ENCODE measurements at regions not wholly inside any gene's neighbourhood (a gene's known extent, or its start where the extent isn't known, plus 50 kb on each side); places are given as distances from the start of the nearest gene placed in this dataset.

DNA sequence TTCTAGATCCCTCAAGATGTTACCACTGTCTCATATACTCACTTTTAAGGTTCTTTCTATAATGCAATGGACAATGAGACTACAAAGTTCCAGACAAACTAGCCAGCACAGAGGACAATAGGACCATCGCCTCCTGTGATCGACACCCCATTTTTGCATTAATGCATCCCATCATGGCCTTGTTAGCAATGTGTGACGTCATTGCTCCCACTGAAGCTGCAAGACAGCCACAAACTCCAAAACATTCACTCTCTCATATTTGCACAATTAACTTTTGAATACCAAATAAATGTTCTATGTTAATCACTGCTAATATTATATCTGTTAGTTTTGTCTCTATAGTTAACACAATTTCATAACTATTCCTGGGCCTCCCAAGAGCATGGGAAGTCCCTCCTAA is 88.8 kb upstream of the TMEM72 start:
- no peak for DNase-seq (ENCODE audit: low spot score)

DNA sequence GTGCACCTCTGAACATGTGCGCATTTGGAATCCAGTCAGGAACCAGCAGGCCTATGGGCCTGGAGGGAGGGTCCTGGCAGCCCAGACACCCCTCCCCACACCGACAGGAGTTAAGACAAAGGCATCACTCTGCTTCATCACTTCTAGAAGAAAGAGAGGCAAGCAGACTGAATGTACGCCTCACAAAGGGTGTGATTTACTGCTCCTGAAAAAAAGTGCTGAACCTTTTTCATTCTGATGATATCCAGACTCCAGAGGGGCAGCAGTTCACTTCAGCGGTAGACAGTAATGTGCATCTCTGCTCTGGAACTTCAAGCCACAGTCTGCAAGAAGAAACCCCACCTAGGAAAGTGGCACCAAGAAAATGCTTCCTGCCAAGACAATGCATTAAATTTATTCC is 88.2 kb upstream of the TMEM72 start:
- DNase-seq (ENCODE audit: low spot score), result no peak

DNA sequence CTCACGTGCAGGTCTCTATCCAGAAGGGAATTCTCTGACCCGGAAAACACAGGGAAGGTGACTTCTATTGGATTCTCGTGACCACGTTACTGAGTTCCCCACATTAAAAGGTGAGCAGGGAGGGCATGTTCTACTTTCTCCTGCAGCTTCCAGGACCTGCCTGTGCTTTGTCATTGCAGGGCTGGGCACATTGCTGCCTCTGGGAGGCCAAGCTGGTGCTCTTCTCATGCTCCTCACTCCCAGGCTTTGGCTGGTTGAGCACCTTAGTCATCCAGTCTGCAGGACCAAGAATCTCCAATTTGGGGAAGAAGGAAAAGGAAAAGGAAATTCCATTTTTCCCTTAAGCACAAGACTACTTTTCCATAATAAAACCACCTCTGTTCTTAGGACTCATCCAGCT is 86.5 kb upstream of the TMEM72 start:
- no peak for DNase-seq (ENCODE audit: low spot score)

DNA sequence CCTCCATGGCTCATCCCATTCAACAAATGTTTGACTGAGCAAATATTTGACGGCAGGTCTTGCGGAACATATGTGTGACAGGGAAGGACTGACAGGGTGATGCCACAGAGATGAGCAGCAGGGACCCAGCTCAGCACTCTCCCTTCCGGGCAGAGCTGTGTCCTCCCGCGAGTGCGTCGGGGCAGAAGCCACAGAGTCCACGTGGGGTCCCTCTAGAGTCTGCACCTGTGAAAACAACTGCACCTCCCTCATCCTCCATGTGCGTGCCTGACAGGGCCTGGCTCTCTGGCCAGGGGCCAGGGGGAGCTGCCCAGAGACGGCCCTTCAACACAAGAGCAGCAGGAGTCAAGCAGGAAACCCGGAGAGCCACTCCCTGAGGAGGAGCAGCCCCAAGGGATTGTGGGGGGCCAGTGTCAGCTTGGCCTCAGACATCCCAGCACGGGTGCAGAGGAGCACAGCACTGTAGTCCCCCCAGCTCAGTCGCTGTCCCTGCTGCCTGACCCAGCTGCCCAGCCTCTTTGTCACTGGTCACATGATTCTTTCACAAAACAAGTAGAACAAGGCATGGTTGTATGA is 83.6 kb upstream of the TMEM72 start:
- DNase-seq (ENCODE audit: low spot score), result no peak

DNA sequence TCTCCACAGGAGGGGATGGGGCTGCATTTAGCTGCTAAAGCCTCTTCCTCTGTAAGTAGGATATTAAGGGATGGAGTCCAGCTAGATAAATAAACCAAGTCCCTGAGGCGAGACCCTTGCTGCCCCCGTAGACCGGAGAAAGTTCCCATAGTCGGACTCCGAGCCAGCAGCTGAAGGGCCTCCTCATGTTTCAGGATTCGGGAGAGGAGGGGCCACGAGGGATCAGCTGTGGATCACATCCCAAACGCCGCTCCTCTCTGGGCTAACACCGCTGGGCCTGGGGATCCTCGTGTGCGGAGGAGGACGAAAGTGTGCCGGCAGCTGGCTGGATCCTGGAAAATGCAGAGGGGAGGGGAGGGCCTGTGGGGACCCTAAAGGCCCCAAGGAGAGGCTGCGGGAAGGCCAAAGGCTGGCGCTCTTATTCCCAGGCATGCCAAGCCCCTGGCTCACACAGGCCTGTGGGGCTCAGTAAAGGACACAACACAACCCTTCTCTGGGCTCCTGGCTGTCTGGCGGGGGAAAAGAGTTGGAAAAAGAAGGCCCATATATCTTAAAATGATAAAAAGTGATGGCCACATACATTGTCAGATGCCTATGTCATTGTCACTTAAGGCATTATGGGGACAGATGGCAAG is 82.5 kb upstream of the TMEM72 start:
- DNase-seq (ENCODE audit: low spot score), result no peak

DNA sequence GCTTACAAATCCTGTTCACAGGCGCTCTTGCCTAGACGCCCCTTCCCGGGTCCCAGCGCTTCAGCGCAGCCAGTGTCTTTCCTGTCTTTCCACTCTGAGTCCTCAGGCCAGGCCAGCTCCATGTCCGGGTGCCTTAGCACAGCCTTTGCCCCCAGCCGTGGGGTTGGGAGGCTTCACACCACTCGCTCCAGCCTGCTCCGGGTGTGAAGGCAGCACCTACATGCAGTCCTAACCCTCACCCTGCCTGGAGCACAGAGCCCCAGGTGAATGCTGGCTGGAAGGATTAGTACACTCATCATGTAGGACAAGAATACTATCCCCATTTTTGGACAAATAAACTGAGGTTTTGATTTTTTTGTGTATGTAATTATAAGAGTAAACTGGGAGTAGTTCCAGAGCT is 81.7 kb upstream of the TMEM72 start:
- no peak for DNase-seq (ENCODE audit: low spot score)

DNA sequence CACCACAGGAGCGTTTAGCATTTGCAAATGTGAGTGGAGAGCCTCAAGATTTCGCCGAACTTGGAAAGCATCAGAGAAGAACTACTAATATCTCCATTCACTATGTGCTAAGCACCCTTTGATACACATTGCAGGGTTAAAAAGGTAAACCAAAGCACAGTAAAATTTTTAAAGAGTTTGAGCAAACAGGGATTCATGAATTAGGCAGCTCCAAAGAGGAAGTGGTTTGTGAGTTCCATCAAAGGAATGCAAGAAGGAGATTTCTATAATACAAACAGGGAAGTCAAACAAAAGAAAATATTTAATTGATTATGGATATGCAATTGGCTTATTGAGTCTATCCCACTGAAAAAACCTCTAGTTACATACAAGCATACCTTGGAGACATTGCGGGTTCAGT is 81.1 kb upstream of the TMEM72 start:
- DNase-seq (ENCODE audit: low spot score), result no peak

DNA sequence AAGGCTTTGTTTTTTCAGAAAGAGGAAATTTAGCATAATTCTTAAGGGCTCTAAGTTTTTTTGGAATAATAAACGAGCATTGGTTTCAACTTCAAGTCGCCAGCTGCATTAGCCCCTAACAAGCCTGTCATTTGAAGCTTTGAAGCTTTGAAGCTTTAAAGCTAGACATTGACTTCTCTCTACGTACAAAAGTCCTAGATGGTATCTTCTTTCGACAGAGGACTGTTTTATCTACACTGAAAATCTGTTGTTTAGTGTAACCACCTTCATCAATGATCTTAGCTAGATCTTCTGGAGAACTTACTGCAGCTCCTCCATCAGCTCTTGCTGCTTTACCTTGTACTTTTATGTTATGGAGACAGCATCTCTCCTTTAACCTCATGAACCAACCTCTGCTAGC is 79.6 kb upstream of the TMEM72 start:
- DNase-seq (ENCODE audit: low spot score), result no peak

DNA sequence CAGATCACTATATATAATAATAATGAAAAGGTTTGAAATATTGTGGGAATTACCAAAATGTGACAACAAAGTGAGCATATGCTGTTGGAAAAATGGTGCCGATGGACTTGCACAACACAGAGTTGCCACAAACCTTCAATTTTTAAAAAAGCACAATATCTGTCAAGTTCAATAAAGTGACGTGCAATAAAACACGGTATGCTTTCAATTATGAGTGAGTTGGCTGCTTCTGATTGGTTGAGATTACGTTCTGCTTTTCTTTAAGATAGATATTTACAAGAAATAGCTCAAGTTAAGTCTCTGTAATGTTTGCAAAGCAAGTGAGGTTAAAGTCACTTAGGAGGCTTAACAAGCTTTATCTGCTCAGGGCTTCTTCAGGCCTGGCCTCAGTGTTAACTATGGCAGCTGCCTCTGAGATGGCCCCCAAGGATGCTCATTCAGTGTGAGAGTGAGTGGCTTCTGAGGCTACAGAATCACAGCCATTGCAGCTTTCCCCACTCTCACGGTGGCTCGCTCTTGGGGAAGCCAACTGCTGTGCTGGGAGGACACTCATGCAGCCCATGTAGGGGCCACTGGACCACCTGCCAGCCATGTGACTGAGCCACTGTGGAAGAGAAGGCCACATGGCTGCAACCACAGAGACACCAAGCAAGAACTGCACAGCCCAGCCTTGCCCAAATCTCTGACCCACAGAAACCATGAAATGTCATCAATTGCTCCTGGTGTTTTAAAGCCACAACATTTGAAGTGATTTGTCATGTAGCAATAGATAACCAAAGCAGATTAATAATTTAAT is 78.3 kb upstream of the TMEM72 start:
- DNase-seq (ENCODE audit: low spot score), result no peak

DNA sequence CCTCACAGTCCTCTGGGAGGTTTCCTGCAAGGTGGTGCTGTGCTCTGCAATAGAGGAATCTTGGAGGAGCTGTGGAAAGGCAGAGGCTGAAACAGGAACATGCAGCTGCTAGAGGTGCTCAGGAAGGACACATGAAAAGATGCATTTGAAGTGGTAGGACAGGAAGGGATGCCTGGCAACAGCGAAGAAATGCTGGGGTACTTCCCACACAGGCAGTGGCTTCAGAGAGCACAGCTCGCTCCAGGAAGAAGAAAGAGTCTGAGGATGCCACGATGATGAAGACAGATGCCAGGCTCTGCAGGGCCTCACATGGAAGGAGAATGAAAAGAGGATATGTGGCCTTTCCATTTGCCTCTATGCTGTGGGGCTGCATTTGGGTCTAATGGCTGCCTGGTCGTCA is 77.0 kb upstream of the TMEM72 start:
- DNase-seq (ENCODE audit: low spot score), result no peak

DNA sequence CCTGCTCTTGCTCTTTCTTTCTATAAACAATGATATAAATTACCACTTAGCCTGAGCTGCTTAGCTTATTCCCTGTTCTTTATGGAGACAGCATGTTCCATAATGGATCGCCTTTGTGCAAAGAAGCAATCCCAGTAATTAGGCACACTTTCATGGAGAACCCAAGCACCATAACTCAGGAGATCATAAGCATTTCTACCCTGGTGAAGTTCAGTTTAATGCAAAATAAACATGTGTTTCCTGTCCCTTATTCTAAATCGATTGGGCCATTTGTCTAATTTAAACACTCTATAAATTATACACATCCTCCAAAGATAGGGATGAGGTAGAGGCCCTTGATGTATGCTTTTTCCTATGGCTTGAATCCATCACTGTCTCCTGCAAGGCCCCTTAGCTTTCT is 75.8 kb upstream of the TMEM72 start:
- no peak for DNase-seq (ENCODE audit: low spot score)

DNA sequence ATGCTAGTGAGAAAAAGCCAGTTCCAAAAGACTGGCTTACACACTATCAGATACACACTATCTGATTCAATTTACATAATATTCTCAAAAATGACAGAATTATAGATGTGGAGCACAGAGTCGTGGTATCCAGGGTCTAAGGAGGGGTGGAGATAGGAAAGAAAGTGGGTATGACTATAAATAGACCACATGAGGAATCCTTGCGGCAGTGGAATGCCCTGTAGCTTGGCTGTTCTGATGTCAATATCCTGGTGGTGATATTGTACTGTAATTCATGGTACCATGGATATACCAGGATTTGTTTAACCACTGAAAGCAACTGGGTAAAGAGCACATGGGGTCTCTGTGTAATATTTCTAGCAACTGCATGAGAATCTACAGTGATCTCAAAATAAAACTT is 67.7 kb upstream of the TMEM72 start:
- DNase-seq (ENCODE audit: low spot score), result no peak

DNA sequence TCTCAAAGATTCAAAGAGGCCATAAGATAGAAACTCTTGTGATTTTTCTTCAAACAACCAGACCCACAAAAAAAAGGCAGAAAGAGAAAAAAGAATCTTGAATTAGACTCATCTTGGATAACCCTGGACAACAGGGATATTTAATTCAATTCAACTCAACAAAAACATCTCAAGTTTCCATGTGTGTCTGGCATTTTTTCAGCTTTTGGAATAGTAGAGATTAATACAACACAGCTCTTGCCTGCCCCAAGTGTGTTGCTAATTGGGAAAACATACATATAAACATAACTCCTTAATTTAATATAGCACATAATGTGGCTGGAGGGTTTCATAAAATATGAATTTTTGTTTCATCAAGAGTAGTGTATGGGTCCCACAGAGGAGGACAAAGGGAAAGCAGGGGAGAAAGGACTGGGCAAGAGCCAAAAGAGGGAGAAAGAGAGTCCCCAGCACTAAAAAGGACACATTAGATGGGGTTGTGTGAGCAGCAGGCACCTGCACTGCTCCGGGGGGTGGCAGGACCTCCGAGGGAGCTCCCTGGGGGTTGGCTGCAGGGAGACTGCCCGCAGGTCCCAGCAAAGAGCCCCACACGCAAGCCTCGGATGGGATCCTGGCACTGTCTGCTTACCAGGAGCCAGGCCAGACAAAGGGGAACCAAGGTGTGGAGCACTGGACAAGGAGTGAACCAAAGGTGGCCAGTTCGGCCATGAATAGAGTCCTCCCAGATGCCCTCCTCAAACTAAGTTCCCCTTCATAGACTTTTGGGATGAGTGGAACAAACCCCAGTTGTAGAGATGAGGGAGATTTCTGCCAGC is 65.6 kb upstream of the TMEM72 start:
- no peak for DNase-seq (ENCODE audit: low spot score)

DNA sequence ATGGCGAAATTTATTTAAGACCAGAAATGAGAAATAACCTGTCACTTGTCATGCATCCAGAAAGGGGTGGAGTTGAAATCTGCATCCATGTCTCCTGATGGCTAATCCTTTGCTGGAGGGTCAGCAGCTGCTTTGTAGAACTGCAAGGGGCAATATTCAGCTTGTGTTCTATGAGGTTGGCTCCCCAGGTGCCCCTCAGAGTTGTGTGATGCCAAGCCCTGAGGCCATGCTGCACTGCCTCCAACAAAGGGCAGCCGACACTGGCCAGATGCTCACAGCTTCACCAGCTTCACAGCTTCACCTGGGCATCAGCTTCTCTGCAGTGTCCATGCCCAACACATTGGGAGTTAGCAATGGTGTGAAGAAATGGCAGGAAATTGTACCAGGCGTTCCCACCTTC is 64.0 kb upstream of the TMEM72 start:
- no peak for DNase-seq (ENCODE audit: low spot score)

DNA sequence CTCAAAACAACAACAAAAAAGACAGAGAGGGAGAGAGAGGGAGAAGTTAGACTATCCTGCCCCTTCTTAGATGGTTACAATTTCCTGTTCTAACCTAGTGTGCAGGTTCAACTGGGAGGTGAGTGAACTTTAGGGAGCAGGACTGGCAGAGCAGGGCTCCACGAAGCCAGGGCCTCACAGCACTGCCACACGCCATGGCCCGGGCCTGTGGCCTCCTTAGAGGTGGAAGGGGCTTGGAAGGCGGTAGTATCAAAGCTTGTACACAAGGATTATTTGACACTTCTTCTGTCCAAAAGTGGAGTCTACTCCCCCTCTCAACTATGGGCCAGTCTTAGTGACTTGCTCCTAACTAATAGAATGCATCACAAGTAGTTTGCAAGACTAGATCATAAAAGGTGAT is 62.9 kb upstream of the TMEM72 start:
- no peak for DNase-seq (ENCODE audit: low spot score)

DNA sequence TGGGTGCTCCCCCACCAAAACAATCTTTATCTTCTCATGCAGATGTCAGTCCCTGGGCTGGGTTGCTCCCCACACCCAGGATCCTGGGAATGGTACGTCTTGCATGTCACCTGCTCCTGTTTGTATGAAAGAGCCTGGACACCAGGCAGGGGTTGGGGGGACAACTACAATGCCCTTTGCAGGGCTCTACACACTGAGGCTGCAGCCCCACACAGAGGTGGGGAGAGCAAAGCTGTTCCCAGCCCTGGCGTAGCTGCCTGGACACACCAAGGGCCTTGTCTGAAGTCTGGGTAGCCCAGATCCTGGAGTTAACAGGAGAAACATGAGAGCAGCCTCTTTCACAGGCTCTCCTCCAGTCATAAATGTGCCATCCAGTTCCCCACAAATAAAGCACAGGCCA is 61.2 kb upstream of the TMEM72 start:
- DNase-seq (ENCODE audit: low spot score), result no peak

DNA sequence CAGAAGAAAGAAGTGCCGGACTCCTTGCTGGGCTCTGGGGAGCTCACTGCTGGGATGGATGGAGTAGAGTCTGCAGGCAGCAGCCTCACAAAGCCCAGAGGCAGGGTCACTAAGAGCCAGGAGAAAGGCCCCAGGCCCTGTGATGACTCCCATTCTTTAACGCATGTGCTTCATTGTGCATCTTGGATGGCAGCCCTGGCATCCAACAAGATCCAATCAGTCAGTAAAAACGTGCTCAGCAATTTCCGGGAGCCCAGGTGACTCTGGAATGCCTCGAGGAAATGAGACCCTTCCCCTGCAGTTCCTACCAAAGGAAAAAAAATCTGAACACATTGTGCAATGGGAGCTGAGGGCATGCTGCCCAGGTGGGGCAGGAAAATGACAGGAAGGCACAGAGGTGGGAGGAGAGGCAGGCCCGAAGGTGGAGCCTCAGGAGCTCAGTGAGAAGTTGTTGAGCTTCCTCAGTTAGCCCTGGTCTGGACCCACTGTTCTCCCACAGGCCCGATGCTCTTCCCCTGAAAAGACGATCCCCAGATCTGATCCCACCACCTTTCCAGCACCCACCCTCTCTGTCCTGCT is 60.7 kb upstream of the TMEM72 start:
- no peak for DNase-seq (ENCODE audit: low spot score)

DNA sequence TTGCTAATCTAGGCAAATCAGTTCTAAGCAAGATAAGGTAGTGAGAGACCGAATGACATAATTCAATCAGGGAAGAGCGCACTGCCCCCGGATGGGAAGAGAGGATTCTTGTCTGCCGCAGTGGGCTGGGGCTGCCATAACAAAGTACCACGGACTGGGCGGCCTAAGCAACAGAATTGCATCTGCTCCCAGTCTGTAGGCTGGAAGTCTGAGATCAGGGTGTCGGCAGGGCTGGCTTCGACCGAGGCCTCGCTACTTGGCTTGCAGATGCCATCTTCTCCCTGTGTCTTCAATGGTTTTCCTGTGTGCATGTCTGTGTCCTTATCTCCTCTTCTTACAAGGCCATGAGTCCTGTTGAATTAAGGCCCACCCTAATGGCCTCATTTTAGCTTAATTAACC is 59.7 kb upstream of the TMEM72 start:
- no peak for DNase-seq (ENCODE audit: low spot score)

DNA sequence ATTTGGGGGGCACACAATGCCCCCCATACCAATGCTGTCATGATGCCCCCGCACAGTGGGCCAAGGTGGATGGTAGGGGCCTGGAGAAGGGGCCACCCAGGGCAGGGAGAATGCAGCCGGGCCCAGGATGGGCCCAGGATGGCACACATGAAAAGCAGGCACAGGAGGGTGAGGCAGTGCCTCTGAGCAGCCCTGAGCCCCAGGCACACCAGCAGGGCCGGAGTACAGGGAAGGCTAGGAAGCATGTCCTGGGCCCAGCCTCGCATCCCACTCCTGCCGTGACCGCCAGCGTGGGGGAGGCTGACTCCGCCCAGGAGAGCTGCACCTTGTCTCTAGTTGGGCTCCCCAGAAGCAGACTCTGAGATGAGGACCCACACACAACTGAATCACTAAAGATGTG is 59.3 kb upstream of the TMEM72 start:
- DNase-seq (ENCODE audit: low spot score), result no peak

DNA sequence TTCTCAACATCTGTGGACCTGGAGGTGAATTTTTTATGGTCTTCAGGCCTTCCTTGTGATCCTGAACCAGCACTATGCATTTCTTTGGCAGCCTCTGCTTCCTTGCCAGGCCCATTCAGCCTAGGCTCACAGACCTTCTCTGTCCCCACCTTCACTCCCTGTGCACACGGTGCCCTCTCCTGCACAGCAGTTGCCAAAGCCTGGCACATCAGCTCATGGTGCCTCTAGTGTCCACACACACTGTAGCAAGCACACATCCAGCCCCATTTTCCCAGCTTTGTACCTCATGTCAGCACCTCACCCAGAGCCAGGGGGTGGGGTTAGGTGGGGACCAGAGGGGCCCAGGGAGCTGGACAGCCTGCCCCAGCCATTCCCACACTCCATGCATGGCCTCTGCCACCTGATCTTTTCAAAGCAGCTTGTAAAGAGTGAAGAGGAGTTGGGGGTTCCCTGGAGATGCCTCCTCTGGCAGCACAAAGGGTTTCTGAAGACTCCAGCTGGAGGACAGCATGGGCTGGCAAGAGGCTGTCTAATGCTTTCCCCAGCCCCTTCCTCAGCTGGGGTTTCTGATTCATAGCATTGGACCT is 57.9 kb upstream of the TMEM72 start:
- no peak for DNase-seq (ENCODE audit: low spot score)

DNA sequence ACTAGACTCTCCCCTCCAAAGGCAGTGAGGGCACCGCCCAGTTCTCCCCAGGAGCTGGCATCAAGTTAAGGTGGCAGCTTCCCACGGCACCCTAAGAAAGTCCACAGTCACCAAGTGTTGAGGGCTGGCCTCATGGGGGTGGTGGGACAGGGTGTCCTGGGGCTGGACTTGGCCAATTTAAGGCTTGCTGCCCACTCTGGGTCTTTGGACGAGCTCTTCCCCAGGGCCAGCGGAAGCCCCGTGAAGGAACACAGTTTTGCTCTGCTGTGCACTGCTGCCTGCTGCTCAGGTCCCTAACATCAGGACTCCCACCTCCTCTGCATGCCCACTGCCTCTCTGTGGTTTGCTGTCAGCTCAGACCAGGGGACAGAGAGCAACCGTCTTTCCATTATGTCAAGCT is 57.3 kb upstream of the TMEM72 start:
- DNase-seq (ENCODE audit: low spot score), result no peak

DNA sequence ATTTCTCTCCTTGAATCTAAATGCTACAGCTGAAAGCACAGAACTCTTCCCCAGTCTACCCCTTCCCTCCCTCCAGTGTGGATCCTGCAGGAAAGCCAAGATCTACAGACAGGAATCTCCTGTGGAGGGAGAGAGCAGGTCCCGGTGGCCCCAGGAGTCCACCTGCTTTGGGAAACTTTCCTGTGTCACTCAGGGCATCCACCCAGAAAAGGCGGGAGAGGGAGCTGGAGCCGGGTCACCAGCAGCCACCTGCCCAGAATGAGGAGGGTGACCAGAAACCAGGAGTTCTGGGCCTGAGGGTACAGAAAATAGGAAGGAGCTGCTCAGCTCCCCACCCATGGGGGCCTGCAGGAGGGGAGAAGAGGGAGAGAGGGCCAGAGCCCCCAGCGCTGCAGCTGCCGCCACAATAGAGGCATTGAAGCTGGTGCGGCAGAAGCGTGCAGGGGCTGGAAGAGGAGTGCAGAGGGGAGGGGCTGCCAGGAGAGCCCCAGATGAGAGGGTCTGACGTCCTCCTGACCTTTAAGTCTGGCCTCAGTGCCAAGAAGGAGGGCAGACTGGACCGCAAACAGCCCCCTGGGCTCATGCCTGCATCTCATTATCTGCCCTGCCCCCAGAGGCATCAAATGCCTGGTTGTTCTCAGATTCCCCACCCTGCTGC is 56.3 kb upstream of the TMEM72 start:
- DNase-seq (ENCODE audit: low spot score), result no peak
